ENCODE measurements at regions not wholly inside any gene's neighbourhood (a gene's known extent, or its start where the extent isn't known, plus 50 kb on each side); places are given as distances from the start of the nearest gene placed in this dataset.

GRCh38 chr21:25314247-25314646 lies 293.0 kb downstream of the MRPL39 start:
- DNase-seq (ENCODE audit: low read depth) = no peak
- no peak for TF ChIP-seq CTCF (conservative IDR thresholded peaks at IDR 0.05; ENCODE audit: low read depth, low read length)
- no peak overlapping the region for H3K4me3 ChIP-seq (ENCODE audit: low read depth, low read length)

GRCh38 chr21:25313829-25314228 lies 293.5 kb downstream of the MRPL39 start:
- TF ChIP-seq CTCF (conservative IDR thresholded peaks at IDR 0.05; ENCODE audit: low read depth, low read length) = peak; percentile 60
- no peak for DNase-seq (ENCODE audit: low read depth)
- H3K4me3 ChIP-seq (ENCODE audit: low read depth, low read length) = no peak overlapping the region

- DNase-seq (ENCODE audit: low read depth) = no peak
- H3K4me3 ChIP-seq (ENCODE audit: low read depth, low read length) = no peak overlapping the region
- no peak for TF ChIP-seq CTCF (conservative IDR thresholded peaks at IDR 0.05; ENCODE audit: low read depth, low read length)
These were observed 299.8 kb downstream of the MRPL39 start for GRCh38 chr21:25307489-25307888.

GRCh38 chr21:25304611-25305010 lies 302.7 kb downstream of the MRPL39 start:
- H3K4me3 ChIP-seq (ENCODE audit: low read depth, low read length) = no peak overlapping the region
- no peak for TF ChIP-seq CTCF (conservative IDR thresholded peaks at IDR 0.05; ENCODE audit: low read depth, low read length)
- no peak for DNase-seq (ENCODE audit: low read depth)

- TF ChIP-seq CTCF (conservative IDR thresholded peaks at IDR 0.05; ENCODE audit: low read depth, low read length) = no peak
- DNase-seq (ENCODE audit: low read depth) = no peak
- no peak overlapping the region for H3K4me3 ChIP-seq (ENCODE audit: low read depth, low read length)
These were observed 306.6 kb downstream of the MRPL39 start for GRCh38 chr21:25300632-25301031.

GRCh38 chr21:25298512-25299491 lies 308.5 kb downstream of the MRPL39 start:
- no peak for TF ChIP-seq CTCF (conservative IDR thresholded peaks at IDR 0.05; ENCODE audit: low read depth, low read length)
- no peak for DNase-seq (ENCODE audit: low read depth)
- H3K4me3 ChIP-seq (ENCODE audit: low read depth, low read length) = no peak overlapping the region

GRCh38 chr21:25297117-25297516 lies 310.2 kb downstream of the MRPL39 start:
- H3K4me3 ChIP-seq (ENCODE audit: low read depth, low read length) = no peak overlapping the region
- no peak for TF ChIP-seq CTCF (conservative IDR thresholded peaks at IDR 0.05; ENCODE audit: low read depth, low read length)
- no peak for DNase-seq (ENCODE audit: low read depth)
